H1 (cell line): ENCODE measurements at regions not wholly inside any gene's neighbourhood (a gene's known extent, or its start where the extent isn't known, plus 50 kb on each side); places are given as distances from the start of the nearest gene placed in this dataset.

Source experiments
- ASH2L ChIP-seq: fragments of 200-600, 300-600 bp; sonication (generic); IDR thresholded peaks from one replicate; pipeline ENCODE4 v1.7.1; 2017; ENCODE audit warnings: low read length
- CBX5 ChIP-seq: fragments of 300-800, 300-1000 bp; sonication (generic); IDR thresholded peaks from 2 replicates; pipeline ENCODE4 v1.7.1; 2016; ENCODE audit warnings: antibody characterized with exemption, low read length, low read depth
- GTF2F1 ChIP-seq: IDR thresholded peaks from 2 replicates; pipeline ENCODE4 v1.6.1; 2012; ENCODE audit warnings: low read depth, low read length, improper control_type of control experiment, borderline replicate concordance
- KDM5A ChIP-seq: fragments of 200-600 bp; IDR thresholded peaks from 2 replicates; pipeline ENCODE4 v1.7.1; 2012; ENCODE audit warnings: mild to moderate bottlenecking, low read length, inconsistent platforms, mixed read lengths
- NRF1 ChIP-seq: IDR thresholded peaks from 2 replicates; pipeline ENCODE4 v1.6.1; 2011; ENCODE audit warnings: mild to moderate bottlenecking, low read depth, low read length, improper control_type of control experiment
- SRF ChIP-seq: IDR thresholded peaks from 2 replicates; pipeline ENCODE4 v1.6.1; 2011; ENCODE audit warnings: mild to moderate bottlenecking, low read depth, low read length, moderate library complexity
- SUZ12 ChIP-seq: fragments of 200-600 bp; sonication (generic); IDR thresholded peaks from 2 replicates; pipeline ENCODE4 v1.6.1; 2012; ENCODE audit warnings: mild to moderate bottlenecking, inconsistent platforms, low read length, moderate library complexity, mixed read lengths

DNA sequence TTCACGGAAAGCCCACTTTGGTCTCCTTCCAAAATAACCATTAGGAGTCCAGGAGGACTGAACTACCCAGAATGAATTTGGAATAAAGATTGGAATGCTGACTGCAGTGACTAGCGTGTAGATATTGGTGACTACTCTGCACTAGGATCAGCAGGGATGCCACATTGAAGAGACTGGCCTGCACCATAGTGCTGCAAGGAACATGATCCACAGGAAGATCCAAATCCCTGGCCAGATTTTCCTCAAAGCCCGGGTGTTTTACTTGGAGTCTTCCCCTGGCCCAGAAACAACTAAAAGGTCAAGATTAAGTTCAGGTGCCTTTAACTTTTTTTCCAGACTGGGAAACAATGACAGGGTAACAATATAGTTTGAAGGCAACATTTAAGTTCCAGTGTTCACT, 870.4 kb downstream of the CDH8 start (continued):
- TF ChIP-seq GTF2F1 (no peak), KDM5A (no peak), ASH2L (no peak), NRF1 (no peak), SRF (no peak), SUZ12 (no peak), CBX5 (no peak)
